Thoracic aorta (tissue), 2 donors: ENCODE measurements at regions not wholly inside any gene's neighbourhood (a gene's known extent, or its start where the extent isn't known, plus 50 kb on each side); places are given as distances from the start of the nearest gene placed in this dataset.

Experiments used
- ATAC-seq: fragments of 150-250 bp; one replicate; pipeline ENCODE4 v1.8.0; 2017; ENCODE audit warnings: low read depth; ENCODE audit not compliant: insufficient number of reproducible peaks, low FRiP score
- DNase-seq: peaks from one replicate; pipeline ENCODE4 v3.0.0-alpha.2; 2020; ENCODE audit warnings: low spot score
- H3K27ac ChIP-seq, 2 donors: fragments of 200-600 bp; sonication (generic); 1 replicate in 1 of 2; 2 replicates in 1 of 2; pipeline ENCODE4 v1.5.1; 2016; ENCODE audit warnings: mild to moderate bottlenecking in 2 of 2, moderate library complexity in 2 of 2
- H3K27me3 ChIP-seq: fragments of 200-600 bp; sonication (generic); replicated peaks from 2 replicates; pipeline ENCODE4 v1.6.0; 2016; ENCODE audit warnings: mild to moderate bottlenecking; ENCODE audit not compliant: insufficient read depth
- H3K36me3 ChIP-seq: fragments of 200-600 bp; sonication (generic); one replicate; pipeline ENCODE4 v1.5.1; 2016
- H3K4me1 ChIP-seq, 2 donors: fragments of 200-600 bp; sonication (generic); 1 replicate in 1 of 2; 2 replicates in 1 of 2; pipeline versions ENCODE4 v1.5.1 to v1.6.0; 2016; ENCODE audit warnings: low read depth in 2 of 2, mild to moderate bottlenecking in 1 of 2; ENCODE audit not compliant: control insufficient read depth in 1 of 2
- H3K4me3 ChIP-seq: fragments of 200-600 bp; sonication (generic); 2 replicates; pipeline ENCODE4 v1.5.1; 2016; ENCODE audit warnings: mild to moderate bottlenecking
- H3K9me3 ChIP-seq: fragments of 200-600 bp; sonication (generic); 2 replicates; pipeline ENCODE4 v1.5.1; 2016
- CTCF ChIP-seq: fragments of 200-600 bp; sonication (generic); IDR thresholded peaks from one replicate; pipeline ENCODE4 v1.5.1; 2019; ENCODE audit warnings: antibody characterized with exemption

DNA sequence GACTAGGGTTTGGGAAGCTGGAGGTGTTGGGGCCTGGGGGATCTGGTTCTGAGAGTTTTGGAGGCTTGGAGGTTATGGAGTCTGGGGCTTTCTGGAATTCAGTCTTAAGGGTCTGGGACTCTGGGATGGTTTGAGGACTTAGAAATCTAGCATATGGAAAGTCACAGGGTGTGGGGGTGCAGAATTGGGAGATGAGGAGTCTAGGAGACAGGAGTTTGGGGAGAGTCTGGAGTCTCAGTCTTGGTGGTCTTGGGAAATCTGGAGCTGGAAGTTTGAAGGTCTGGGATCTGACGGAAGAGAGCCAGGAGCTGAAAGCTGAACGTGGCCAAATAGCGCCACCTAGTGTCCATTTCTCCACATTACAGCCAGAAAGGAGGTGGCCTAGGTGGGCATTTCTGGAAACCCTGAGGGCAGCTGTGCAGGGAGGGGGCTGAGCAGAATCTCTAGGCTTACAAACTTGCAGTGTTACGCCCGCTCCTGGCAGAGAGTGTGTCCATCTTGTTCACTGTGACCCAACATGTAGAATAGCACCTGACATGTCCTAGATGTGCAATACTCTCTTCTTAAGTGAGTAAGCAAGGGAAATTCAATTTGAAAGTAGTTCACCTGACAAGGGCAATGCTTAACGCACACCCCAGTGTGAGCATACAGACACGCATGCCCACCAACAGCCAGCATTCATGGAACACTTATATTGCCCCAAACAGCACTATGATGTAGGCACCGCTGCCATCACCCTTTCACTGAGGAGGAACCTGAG, 204.8 kb downstream of the TFCP2L1 start:
- Histone ChIP-seq H3K27ac (no peak overlapping the region), H3K4me1 (peaks cover 2 to 3% of the 10 kb centered on the region in 2 donors), H3K36me3 (no peaks in the 10 kb centered on the region), H3K4me3 (no peak overlapping the region), H3K27me3 (peaks cover 7% of the 10 kb centered on the region), H3K9me3 (no peaks in the 10 kb centered on the region)
- DNase-seq (no peak), ATAC-seq (no peak)
- peak; percentile 95 for TF ChIP-seq CTCF

- no peaks in the 10 kb centered on the region for H3K36me3 ChIP-seq
- no peaks in the 10 kb centered on the region for H3K9me3 ChIP-seq
- ATAC-seq = no peak
- H3K27me3 ChIP-seq = peaks cover 7% of the 10 kb centered on the region
- no peak overlapping the region for H3K4me3 ChIP-seq
- no peak overlapping the region for H3K27ac ChIP-seq
- no peaks in the 10 kb centered on the region for H3K4me1 ChIP-seq
- no peak for DNase-seq
- no peak for TF ChIP-seq CTCF
Observed at GRCh38 chr2:121081701-121082100, 203.3 kb downstream of the TFCP2L1 start.

- DNase-seq (no peak), ATAC-seq (no peak)
- peaks cover 7% of the 10 kb centered on the region for H3K27me3 ChIP-seq
- H3K36me3 ChIP-seq = no peaks in the 10 kb centered on the region
- no peak overlapping the region for H3K4me3 ChIP-seq
- no peaks in the 10 kb centered on the region for H3K4me1 ChIP-seq
- no peaks in the 10 kb centered on the region for H3K9me3 ChIP-seq
- H3K27ac ChIP-seq = no peak overlapping the region
- TF ChIP-seq CTCF = no peak
Observed at GRCh38 chr2:121082191-121082590, 202.8 kb downstream of the TFCP2L1 start.

DNA sequence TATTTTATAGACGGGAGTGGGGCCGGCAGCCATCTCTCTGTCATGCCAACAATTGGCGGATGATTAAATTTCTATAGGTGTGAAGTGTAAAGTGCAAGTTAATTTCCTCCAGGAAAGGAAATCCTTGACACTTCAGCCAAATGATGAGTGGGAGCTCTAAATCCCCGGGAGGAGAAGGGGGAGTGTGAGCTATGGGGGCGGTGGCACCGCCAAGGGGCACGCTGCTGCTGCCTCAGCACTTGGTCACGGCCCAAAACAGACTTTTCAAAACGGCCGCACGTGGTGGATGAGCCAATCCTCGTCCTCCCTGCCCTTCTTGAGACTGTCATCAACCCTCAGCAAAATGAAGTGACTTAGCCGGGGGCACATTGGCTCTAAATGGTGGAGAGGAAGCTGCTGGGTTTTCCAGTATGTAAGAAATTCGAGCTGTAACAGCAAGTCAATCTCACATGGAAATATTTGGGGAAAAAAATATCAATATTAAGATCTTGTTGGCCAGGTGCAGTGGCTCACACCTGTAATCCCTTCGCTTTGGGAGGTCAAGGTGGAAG, 200.8 kb downstream of the TFCP2L1 start:
- H3K27me3 ChIP-seq = peaks cover 7% of the 10 kb centered on the region
- no peak for ATAC-seq
- H3K36me3 ChIP-seq = no peaks in the 10 kb centered on the region
- no peak overlapping the region for H3K27ac ChIP-seq
- peaks cover 3 to 11% of the 10 kb centered on the region in 2 donors for H3K4me1 ChIP-seq
- DNase-seq = no peak
- TF ChIP-seq CTCF = no peak
- no peaks in the 10 kb centered on the region for H3K9me3 ChIP-seq
- H3K4me3 ChIP-seq = no peak overlapping the region

DNA sequence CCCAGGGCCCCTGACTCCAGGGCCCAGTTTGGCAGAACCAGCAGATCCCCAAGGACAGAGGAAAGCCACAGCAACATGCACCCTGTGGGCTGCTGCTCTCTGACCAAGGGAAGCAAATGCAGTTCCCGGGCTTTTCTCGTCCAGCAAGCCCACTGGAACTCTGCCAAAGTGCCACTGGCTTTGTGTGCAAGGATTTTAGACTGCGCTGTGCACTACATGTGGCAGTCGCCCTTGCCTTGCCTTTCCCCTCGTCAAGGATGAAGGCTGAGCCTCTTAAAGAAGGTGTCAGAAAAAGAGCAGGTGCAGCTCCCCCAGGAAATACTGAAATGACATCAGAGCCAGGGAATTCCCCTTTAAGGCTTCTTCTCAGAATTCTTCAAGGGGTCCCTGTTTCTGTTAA, 199.2 kb downstream of the TFCP2L1 start:
- H3K4me3 ChIP-seq = no peak overlapping the region
- peaks cover 3 to 14% of the 10 kb centered on the region in 2 donors for H3K4me1 ChIP-seq
- H3K27ac ChIP-seq = no peak overlapping the region
- no peaks in the 10 kb centered on the region for H3K9me3 ChIP-seq
- peaks cover 3% of the 10 kb centered on the region for H3K27me3 ChIP-seq
- DNase-seq (no peak), ATAC-seq (no peak)
- TF ChIP-seq CTCF = no peak
- no peaks in the 10 kb centered on the region for H3K36me3 ChIP-seq
